Activated naive CD8-positive, alpha-beta T cell treated with anti-CD3 and anti-CD28 coated beads, Interleukin-2, amount 10 ng/mL, durations not matched to agents 7 days and 5 days (primary cell): ENCODE measurements at regions not wholly inside any gene's neighbourhood (a gene's known extent, or its start where the extent isn't known, plus 50 kb on each side); places are given as distances from the start of the nearest gene placed in this dataset.
"Not testable (repeated sequence)": the region's sequence is repeated elsewhere in the genome, so short reads cannot be mapped to it uniquely, and the experiment has no call there.

Source experiments
- ATAC-seq: fragments of 150-1000 bp; cut with Tn5 transposase; one replicate; pipeline ENCODE4 v1.10.0; 2021; ENCODE audit warnings: low read depth, moderate library complexity
- POLR2A ChIA-PET: fragments of 350-600 bp; sonication (Branson Sonifier 250); formaldehyde crosslinking; loops from one replicate; lab custom pipeline; 2021; ENCODE audit warnings: antibody characterized with exemption; lab: Charles Lee
- DNase-seq: peaks from one replicate; pipeline ENCODE4 v3.0.0; 2021
- H3K27ac Mint-ChIP-seq: one replicate; pipeline ENCODE4 v1.8.0; 2022; ENCODE audit warnings: mild to moderate bottlenecking, mixed read lengths
- H3K27me3 Mint-ChIP-seq: one replicate; pipeline ENCODE4 v1.8.0; 2022; ENCODE audit warnings: mild to moderate bottlenecking, moderate library complexity, mixed read lengths
- H3K36me3 Mint-ChIP-seq: one replicate; pipeline ENCODE4 v1.8.0; 2021; ENCODE audit warnings: mild to moderate bottlenecking, mixed read lengths
- H3K4me1 Mint-ChIP-seq: one replicate; pipeline ENCODE4 v1.8.0; 2021; ENCODE audit warnings: mixed read lengths
- H3K4me3 Mint-ChIP-seq: one replicate; pipeline ENCODE4 v1.8.0; 2022; ENCODE audit warnings: mild to moderate bottlenecking, moderate library complexity, mixed read lengths
- H3K9me3 Mint-ChIP-seq: one replicate; pipeline ENCODE4 v1.8.0; 2021; ENCODE audit warnings: mixed read lengths

DNA sequence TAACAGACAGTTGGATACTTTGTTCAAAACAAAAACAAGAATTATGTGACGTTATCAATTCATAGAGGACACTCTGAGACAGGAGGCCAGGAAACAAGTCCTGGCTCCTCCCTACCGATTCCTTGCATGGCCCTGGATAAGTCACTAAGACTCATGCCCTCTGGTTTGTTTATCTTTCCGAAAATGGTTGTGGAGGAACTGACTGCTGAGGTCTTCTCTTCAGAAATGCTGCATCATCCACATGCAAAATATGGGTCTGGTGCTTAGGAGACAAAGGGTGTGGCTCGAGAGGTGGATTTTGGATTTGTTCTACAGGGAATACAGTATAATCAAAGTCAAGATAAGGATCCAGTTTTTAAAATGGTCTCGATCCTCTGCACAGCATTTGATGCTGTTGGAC, 130.9 kb downstream of the RELL1 start:
- POLR2A ChIA-PET: no interaction called here
- ATAC-seq (no peak), DNase-seq (no peak)
- Mint-ChIP-seq H3K27ac (no peak overlapping the region), H3K36me3 (peaks cover 2% of the 10 kb centered on the region), H3K4me1 (no peaks in the 10 kb centered on the region), H3K4me3 (no peak overlapping the region), H3K9me3 (peaks cover 14% of the 10 kb centered on the region), H3K27me3 (no peaks in the 10 kb centered on the region)

DNA sequence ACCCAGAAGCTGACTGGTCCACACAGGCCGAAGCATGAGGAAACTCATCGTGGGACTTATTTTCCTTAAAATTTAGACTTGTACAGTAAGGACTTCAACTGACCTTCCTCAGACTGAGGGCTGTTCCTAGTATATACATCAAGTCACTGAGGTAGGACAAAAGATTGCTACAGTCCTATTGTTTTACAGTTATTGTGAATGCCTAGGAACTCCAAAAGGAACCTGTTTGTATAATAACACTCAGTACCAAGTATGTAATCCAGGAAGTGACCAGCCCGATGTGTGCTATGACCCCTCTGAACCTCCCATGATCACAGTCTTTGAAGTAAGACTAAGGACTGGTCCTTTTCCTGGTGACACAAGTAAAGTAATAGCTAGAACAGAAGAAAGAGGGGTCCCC, 136.3 kb downstream of the RELL1 start:
- H3K36me3 Mint-ChIP-seq, H3K4me3 Mint-ChIP-seq, DNase-seq, H3K27ac Mint-ChIP-seq, H3K27me3 Mint-ChIP-seq, ATAC-seq, POLR2A ChIA-PET, H3K4me1 Mint-ChIP-seq: not testable (repeated sequence)
- peaks cover 11% of the 10 kb centered on the region for H3K9me3 Mint-ChIP-seq

DNA sequence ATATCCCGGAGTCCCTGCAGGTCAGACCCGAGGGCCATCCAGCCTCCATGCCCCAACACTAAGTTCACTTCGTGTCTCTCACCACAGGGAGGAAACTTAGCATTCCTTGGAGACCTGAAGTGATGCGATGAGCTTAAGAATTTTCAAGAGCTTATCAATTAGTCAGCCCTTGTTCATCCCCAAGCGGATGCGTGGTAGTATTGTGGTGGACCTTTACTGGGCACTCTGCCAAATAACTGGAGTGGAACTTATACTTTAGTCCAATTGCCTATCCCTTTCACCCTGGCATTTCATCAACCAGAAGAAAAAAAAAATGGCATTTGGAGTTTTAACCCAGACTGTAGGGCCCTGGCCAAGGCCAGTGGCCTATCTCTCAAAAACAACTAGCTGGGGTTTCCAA, 137.1 kb downstream of the RELL1 start:
- POLR2A ChIA-PET: no interaction called here
- H3K4me1 Mint-ChIP-seq: no peaks in the 10 kb centered on the region
- H3K4me3 Mint-ChIP-seq: no peak overlapping the region
- H3K27ac Mint-ChIP-seq: no peak overlapping the region
- ATAC-seq (no peak), DNase-seq (no peak)
- H3K27me3 Mint-ChIP-seq: peaks cover 2% of the 10 kb centered on the region
- H3K9me3 Mint-ChIP-seq: peaks cover 10% of the 10 kb centered on the region
- peaks cover 2% of the 10 kb centered on the region for H3K36me3 Mint-ChIP-seq

DNA sequence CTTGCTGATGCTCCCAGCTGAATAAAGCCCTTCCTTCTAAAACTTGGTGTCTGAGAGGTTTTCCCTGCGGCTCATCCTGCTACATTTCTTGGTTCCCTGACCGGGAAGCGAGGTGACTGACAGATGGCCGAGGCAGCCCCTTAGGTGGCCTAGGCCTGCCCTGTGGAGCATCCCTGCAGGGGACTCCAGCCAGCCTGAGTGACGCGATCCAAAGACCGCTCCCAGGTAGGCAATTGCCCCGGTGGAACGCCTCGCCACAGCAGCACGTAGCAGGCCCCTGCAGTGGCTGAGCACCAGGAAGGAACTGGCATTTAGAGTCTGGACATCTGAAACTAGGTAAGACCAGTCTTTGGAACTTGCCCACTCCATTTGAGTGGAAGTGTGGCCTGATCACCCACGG, 139.6 kb downstream of the RELL1 start:
- H3K4me3 Mint-ChIP-seq: no peak overlapping the region
- no peaks in the 10 kb centered on the region for H3K4me1 Mint-ChIP-seq
- H3K36me3 Mint-ChIP-seq: no peaks in the 10 kb centered on the region
- H3K27me3 Mint-ChIP-seq: peaks cover 2% of the 10 kb centered on the region
- peaks cover 5% of the 10 kb centered on the region for H3K9me3 Mint-ChIP-seq
- no peak for DNase-seq
- POLR2A ChIA-PET: no interaction called here
- ATAC-seq: no peak
- H3K27ac Mint-ChIP-seq: no peak overlapping the region

DNA sequence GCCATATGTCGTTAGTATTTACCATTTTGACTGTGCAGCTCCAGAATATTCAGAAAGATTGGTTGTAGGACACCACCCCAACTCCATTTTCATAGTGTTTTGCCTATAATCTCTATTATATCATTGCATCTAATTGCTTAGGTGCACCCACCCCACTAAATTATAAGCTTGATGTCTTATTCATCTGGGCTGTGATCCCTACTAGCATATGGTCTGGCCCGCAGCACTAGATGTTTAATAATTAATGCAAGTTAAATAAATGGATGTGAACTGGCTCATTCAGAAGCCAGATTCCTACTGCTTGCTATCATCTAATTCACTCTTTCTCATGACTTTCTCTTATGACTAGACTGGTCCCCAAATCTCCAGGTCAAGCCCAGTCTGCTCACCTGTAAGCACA, 143.5 kb downstream of the RELL1 start:
- peaks cover 2% of the 10 kb centered on the region for H3K27me3 Mint-ChIP-seq
- no peaks in the 10 kb centered on the region for H3K36me3 Mint-ChIP-seq
- peaks cover 4% of the 10 kb centered on the region for H3K9me3 Mint-ChIP-seq
- ATAC-seq: no peak
- H3K4me3 Mint-ChIP-seq: no peak overlapping the region
- no peak overlapping the region for H3K27ac Mint-ChIP-seq
- H3K4me1 Mint-ChIP-seq: no peaks in the 10 kb centered on the region
- no peak for DNase-seq
- POLR2A ChIA-PET: no interaction called here

DNA sequence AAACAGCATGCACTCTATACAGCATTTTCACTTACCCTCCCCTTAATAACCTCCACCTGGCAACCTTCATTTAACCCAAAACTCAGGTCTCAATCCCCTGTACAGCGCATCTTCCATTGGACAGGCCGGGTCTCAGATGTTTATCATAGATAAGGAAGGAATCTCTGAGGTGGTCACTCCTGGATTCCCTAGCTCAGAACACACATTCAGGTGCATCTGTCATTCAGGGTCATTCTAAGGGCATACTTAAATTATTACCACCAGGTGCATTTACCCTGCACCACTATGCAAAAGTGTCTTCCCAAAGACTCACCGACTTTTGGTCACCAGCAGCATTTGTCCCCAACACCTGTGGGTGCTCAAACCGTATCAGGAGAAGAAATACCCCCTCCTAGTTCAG, 144.2 kb downstream of the RELL1 start:
- Mint-ChIP-seq H3K4me1 (no peaks in the 10 kb centered on the region), H3K4me3 (no peak overlapping the region), H3K27ac (no peak overlapping the region), H3K9me3 (peaks cover 1% of the 10 kb centered on the region), H3K27me3 (peaks cover 2% of the 10 kb centered on the region), H3K36me3 (no peaks in the 10 kb centered on the region)
- ATAC-seq (no peak), DNase-seq (no peak)
- POLR2A ChIA-PET: no interaction called here

DNA sequence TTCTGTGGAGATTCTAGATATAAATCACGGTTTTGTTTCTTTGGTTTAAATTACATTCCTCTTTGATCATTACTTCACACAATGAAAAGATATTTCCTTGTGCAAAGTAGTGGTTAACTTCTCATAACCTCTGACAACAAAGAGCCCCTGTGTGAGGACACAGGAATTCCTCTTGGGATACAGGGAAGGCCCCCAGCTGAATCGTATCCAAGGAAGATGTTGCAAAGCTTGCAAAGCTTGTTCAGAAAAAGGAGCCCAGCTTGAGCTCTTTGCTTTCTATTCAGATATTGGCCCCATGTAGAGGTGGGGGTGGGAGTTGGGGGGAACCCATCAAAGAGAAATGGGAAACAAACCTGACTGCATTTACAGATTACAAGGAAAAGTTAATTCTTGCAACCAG, 145.7 kb downstream of the RELL1 start:
- ATAC-seq (no peak), DNase-seq (no peak)
- Mint-ChIP-seq H3K4me1 (no peaks in the 10 kb centered on the region), H3K36me3 (no peaks in the 10 kb centered on the region), H3K27me3 (peaks cover 2% of the 10 kb centered on the region), H3K27ac (no peak overlapping the region), H3K9me3 (no peaks in the 10 kb centered on the region), H3K4me3 (no peak overlapping the region)
- POLR2A ChIA-PET: no interaction called here

DNA sequence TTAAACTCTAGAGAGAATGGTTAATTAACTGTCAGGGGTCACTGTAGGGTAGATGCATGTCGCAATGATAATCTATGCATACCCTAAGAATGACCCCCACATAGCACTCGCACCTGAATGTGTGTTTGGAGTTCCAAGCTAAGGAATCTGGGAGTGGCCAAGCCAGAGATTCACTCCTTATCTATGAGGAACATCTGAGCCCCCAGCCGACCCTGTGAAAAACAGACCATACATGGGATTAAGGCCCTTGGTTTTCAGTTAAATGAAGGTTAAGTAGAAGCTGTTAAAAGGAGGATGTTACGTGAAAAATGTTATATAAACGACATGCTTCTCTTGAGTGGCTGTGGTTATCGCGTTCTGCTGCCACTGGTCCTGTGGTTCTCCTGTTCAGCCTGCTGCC, 147.2 kb downstream of the RELL1 start:
- Mint-ChIP-seq H3K4me3 (no peak overlapping the region), H3K4me1 (no peaks in the 10 kb centered on the region), H3K36me3 (no peaks in the 10 kb centered on the region), H3K9me3 (no peaks in the 10 kb centered on the region), H3K27me3 (no peaks in the 10 kb centered on the region), H3K27ac (no peak overlapping the region)
- DNase-seq (no peak), ATAC-seq (no peak)
- POLR2A ChIA-PET: no interaction called here

DNA sequence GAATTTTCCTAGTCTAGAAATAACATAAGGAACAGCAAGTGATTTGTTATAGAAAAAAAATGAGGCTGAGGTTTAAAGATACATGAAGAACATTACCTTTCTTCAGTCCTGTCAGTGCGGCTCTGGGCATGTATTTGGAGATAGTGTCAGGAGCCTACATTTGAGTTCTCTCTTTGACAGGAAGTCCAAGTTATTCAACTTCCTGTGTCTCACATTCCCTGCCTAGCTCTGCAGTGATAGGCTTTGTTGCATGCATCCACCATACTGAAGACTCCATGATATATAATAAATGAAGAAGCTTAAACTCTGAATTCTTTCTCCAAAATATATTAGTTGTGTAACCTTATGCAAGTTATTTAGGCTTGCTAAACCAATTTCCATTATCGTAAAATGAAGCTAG, 148.7 kb downstream of the RELL1 start:
- Mint-ChIP-seq H3K36me3 (no peaks in the 10 kb centered on the region), H3K27ac (no peak overlapping the region), H3K4me1 (no peaks in the 10 kb centered on the region), H3K27me3 (no peaks in the 10 kb centered on the region), H3K4me3 (no peak overlapping the region), H3K9me3 (no peaks in the 10 kb centered on the region)
- no peak for ATAC-seq
- POLR2A ChIA-PET: no interaction called here
- DNase-seq: no peak

DNA sequence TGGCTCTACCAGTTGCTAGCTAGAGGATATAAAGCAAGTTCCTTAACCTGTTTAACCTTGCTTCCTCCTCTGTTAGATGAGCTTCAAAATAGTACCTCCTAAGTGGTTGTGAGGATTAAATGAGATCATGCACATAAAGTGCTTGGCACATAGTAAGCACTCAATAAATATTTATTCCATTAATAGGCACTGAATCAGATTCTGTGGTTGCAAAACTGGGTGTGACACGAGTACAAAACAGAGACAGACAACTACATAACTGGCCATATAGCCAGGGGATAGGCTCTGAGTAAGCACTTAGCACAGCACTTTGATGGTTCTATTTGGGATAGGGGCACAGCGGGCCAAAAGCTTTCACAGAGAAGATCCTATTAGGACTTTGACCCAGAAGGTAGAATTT, 150.3 kb downstream of the RELL1 start:
- Mint-ChIP-seq H3K36me3 (no peaks in the 10 kb centered on the region), H3K27me3 (no peaks in the 10 kb centered on the region), H3K27ac (no peak overlapping the region), H3K4me1 (no peaks in the 10 kb centered on the region), H3K9me3 (no peaks in the 10 kb centered on the region), H3K4me3 (no peak overlapping the region)
- no peak for ATAC-seq
- no peak for DNase-seq
- POLR2A ChIA-PET: no interaction called here

DNA sequence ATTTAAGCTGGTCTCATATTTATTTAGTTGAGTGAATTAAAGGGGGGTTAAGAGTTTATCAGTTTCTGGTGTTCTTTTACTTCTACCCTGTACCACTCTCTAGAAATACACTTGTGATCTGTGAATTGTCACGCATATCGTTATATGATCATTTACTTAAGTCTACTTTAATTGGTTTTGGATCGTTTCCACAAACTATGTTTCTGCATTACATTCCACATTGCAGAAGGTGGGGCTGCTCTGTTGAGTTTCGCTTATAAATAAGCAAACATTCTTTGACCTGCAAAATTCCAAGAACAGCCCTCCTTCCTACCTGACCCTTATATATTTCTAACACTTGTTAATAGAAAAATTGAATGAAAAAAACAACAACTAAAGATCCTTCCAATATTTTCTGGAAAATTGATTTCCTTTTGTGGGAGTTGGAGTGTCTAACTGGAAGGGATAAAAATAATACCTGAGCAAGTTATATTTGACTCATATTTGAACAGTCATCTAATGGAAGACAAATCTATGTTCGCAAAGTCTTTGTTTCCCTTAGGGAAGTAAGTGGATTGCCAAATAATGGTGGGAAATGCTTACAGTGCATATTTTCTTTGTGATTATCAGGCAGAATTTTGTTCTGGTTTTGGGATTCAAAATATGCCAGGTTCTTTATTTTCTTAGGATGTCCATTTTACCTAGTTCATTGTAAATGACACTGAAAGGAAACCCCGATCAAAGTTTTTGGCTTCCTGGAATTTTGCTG, 152.7 kb downstream of the RELL1 start:
- Mint-ChIP-seq H3K9me3 (no peaks in the 10 kb centered on the region), H3K27me3 (peaks cover 4% of the 10 kb centered on the region), H3K4me1 (no peaks in the 10 kb centered on the region), H3K4me3 (no peak overlapping the region), H3K36me3 (no peaks in the 10 kb centered on the region), H3K27ac (no peak overlapping the region)
- no peak for DNase-seq
- POLR2A ChIA-PET: no interaction called here
- no peak for ATAC-seq

DNA sequence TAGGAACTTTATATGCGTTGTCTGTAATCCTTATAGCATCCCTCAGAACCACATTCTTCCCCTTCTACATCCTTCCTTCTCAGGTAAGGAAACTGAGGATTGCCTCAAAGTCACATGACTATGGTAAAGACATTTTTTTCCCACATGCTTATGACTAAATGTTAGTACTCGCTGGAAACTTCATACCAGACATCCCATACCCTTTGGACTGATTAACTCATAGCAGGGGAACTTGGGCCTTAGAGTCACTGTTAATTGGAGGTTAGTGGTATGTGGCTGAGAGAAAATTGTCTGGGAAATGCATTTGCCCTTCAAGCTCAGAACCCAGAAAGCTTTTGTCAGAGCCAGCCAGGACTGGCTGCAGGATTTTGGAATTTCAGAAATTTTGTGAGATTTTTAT, 155.0 kb downstream of the RELL1 start:
- DNase-seq (no peak), ATAC-seq (no peak)
- Mint-ChIP-seq H3K9me3 (no peaks in the 10 kb centered on the region), H3K36me3 (no peaks in the 10 kb centered on the region), H3K4me1 (no peaks in the 10 kb centered on the region), H3K27me3 (peaks cover 4% of the 10 kb centered on the region), H3K27ac (no peak overlapping the region), H3K4me3 (no peak overlapping the region)
- POLR2A ChIA-PET: no interaction called here

DNA sequence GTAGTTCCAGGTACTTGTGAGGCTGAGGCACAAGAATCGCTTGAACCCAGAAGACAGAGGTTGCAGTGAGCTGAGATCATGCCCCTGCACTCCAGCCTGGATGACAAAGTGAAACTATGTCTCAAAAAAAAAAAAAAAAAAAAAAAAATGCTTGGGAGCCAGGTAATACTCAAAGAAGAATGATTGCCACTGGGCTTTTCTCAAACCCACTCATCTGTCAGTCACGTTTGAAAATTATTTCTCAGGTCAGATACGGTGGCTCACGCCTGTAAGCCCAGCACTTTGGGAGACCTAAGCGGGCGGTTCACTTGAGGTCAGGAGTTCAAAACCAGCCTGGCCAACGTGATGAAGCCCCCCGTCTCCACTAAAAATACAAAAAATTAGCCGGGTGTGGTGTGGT, 155.7 kb downstream of the RELL1 start:
- ATAC-seq (no peak), DNase-seq (no peak)
- H3K27ac Mint-ChIP-seq: no peak overlapping the region
- H3K4me3 Mint-ChIP-seq: no peak overlapping the region
- no peaks in the 10 kb centered on the region for H3K36me3 Mint-ChIP-seq
- POLR2A ChIA-PET: no interaction called here
- H3K27me3 Mint-ChIP-seq: peaks cover 4% of the 10 kb centered on the region
- no peaks in the 10 kb centered on the region for H3K9me3 Mint-ChIP-seq
- H3K4me1 Mint-ChIP-seq: no peaks in the 10 kb centered on the region

DNA sequence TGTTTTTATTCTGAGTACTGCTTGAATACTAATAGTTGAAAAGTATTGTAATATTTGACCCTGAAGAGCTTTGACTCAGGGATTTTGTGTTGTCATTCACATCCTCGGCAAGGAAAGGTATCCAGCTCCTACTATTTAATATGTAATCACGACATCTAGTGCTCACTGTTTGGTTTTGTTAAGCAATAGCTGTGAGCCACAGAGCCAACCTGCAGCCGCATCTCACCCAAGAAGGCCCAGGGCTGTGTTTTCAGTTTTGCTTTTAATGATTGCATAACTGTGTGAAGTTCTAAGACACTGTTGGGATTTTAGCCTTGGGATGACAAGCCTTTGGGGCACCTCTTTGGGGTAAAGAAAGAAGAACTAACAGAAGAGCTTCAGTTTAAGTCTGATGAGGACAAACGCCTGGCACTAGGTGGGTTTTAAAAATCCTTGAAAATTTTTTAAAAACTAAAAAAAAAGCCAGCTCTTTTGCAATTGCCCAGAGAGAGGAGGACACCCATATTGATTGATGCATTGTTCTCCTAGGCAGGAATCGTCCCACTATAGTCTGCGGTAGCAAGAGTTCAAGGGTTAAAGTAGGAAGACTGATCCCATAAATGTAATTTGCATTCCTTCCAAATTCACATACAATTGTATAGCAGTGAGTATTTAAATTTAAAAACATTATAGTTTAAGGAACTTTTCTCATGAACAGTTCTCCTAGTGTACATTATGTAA, 157.8 kb downstream of the RELL1 start:
- Mint-ChIP-seq H3K27ac (no peak overlapping the region), H3K4me1 (no peaks in the 10 kb centered on the region), H3K4me3 (no peak overlapping the region), H3K36me3 (no peaks in the 10 kb centered on the region), H3K27me3 (peaks cover 4% of the 10 kb centered on the region), H3K9me3 (no peaks in the 10 kb centered on the region)
- ATAC-seq (no peak), DNase-seq (no peak)
- POLR2A ChIA-PET: interaction anchor here (0.7 kb wide), 1 partner anchor 14 kb away, joined by 4 read pairs; no protein-coding TSS in a partner anchor
